ENCODE measurements at regions not wholly inside any gene's neighbourhood (a gene's known extent, or its start where the extent isn't known, plus 50 kb on each side); places are given as distances from the start of the nearest gene placed in this dataset.

GRCh38 chr9:13614060-13614459, 334.6 kb upstream of the MPDZ start:
- Histone ChIP-seq H4K20me1 (replicated peaks; ENCODE audit: control insufficient read depth, insufficient read depth, low read length) (no peaks in the 10 kb centered on the region), H3K9ac (ENCODE audit: insufficient read depth in 1 of 2, low read depth in 2 of 2, low read length in 2 of 2) (no peak overlapping the region), H3K36me3 (ENCODE audit: control insufficient read depth, insufficient read depth, low read length) (no peaks in the 10 kb centered on the region), H3K27ac (ENCODE audit: extremely low read depth, low read depth, low read length) (no peak overlapping the region), H3K9me3 (replicated peaks; ENCODE audit: control insufficient read depth, insufficient read depth, low read depth, low read length) (no peaks in the 10 kb centered on the region), H3K4me2 (ENCODE audit: insufficient read depth, low read length) (no peak overlapping the region), H2AFZ (ENCODE audit: low read depth, low read length) (no peak overlapping the region), H3K4me3 (no peak overlapping the region), H3K9me1 (ENCODE audit: control insufficient read depth, insufficient read depth, low read length) (no peaks in the 10 kb centered on the region), H3K27me3 (ENCODE audit: control insufficient read depth in 2 of 2, insufficient read depth in 2 of 2, low read length in 2 of 2) (no peaks in the 10 kb centered on the region), H3K79me2 (ENCODE audit: control insufficient read depth, insufficient read depth, low read length) (no peaks in the 10 kb centered on the region), H3K4me1 (replicated peaks in 1 of 2; ENCODE audit: control insufficient read depth in 2 of 2, insufficient read depth in 2 of 2, low read length in 2 of 2) (no peaks in the 10 kb centered on the region)
- POLR2A ChIA-PET: no interaction called here
- ATAC-seq (no peak), DNase-seq (ENCODE audit: extremely low read depth in 1 of 4, low spot score in 3 of 4) (no peak), FAIRE-seq (no peak)
- intact Hi-C loops (cut with micrococcal nuclease) (no loop called here), in situ Hi-C loops (cut with MboI) (no loop called here)
- WGBS (ENCODE audit: insufficient coverage, low coverage, missing lambda C conversion rate): 8% methylated on average over 4 of the region's 4 CpGs
- BruUV-seq (replicated peaks): no TSS peak
- TF ChIP-seq THRA (IDR thresholded peaks at IDR 0.05) (no peak), VEZF1 (CRISPR knock-in tag; IDR thresholded peaks at IDR 0.05) (no peak)
- CTCF ChIA-PET (ENCODE audit: low intra/inter-chr PET ratio): no interaction called here

DNA sequence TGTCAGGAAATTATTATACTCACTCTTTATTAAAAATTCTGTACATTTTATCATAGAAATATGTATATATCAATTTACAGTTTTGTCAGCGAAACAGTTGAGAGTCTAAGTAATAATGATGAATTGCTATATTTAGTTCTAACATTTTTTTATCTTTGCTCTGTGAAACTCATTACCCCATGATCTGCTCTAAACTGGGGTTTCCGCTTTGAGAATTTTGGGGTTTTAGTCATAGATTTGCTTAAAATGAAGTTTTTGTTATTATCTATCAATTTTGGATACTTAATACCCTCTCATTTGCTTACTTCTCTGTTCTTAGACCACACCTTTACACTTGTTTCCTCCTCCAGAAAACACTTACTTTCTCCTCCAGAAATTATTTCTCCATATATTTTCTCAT, 333.8 kb upstream of the MPDZ start:
- H3K4me1 ChIP-seq (replicated peaks in 1 of 2; ENCODE audit: control insufficient read depth in 2 of 2, insufficient read depth in 2 of 2, low read length in 2 of 2): no peaks in the 10 kb centered on the region
- H3K79me2 ChIP-seq (ENCODE audit: control insufficient read depth, insufficient read depth, low read length): no peaks in the 10 kb centered on the region
- H3K36me3 ChIP-seq (ENCODE audit: control insufficient read depth, insufficient read depth, low read length): no peaks in the 10 kb centered on the region
- DNase-seq (ENCODE audit: extremely low read depth in 1 of 4, low spot score in 3 of 4): no peak
- no TSS peak for BruUV-seq (replicated peaks)
- no peaks in the 10 kb centered on the region for H3K9me1 ChIP-seq (ENCODE audit: control insufficient read depth, insufficient read depth, low read length)
- no peak overlapping the region for H3K27ac ChIP-seq (ENCODE audit: extremely low read depth, low read depth, low read length)
- CTCF ChIA-PET (ENCODE audit: low intra/inter-chr PET ratio): no interaction called here
- H2AFZ ChIP-seq (ENCODE audit: low read depth, low read length): no peak overlapping the region
- H3K27me3 ChIP-seq (ENCODE audit: control insufficient read depth in 2 of 2, insufficient read depth in 2 of 2, low read length in 2 of 2): no peaks in the 10 kb centered on the region
- H3K9me3 ChIP-seq (replicated peaks; ENCODE audit: control insufficient read depth, insufficient read depth, low read depth, low read length): no peaks in the 10 kb centered on the region
- 0% methylated on average over 2 of the region's 2 CpGs for WGBS (ENCODE audit: insufficient coverage, low coverage, missing lambda C conversion rate)
- in situ Hi-C loops (cut with MboI) (no loop called here), intact Hi-C loops (cut with micrococcal nuclease) (no loop called here)
- H3K4me2 ChIP-seq (ENCODE audit: insufficient read depth, low read length): no peak overlapping the region
- H3K4me3 ChIP-seq: no peak overlapping the region
- H4K20me1 ChIP-seq (replicated peaks; ENCODE audit: control insufficient read depth, insufficient read depth, low read length): no peaks in the 10 kb centered on the region
- POLR2A ChIA-PET: no interaction called here
- ATAC-seq: no peak
- no peak overlapping the region for H3K9ac ChIP-seq (ENCODE audit: insufficient read depth in 1 of 2, low read depth in 2 of 2, low read length in 2 of 2)
- FAIRE-seq: no peak
- no peak for TF ChIP-seq NONO (IDR thresholded peaks at IDR 0.05; ENCODE audit: low read depth in 2 of 2, low read length in 1 of 2)
- TF ChIP-seq SRSF7 (optimal IDR thresholded peaks at IDR 0.05; ENCODE audit: low read depth, low read length): no peak
- no peak for TF ChIP-seq ZNF785 (CRISPR knock-in tag; IDR thresholded peaks at IDR 0.05)
- no peak for TF ChIP-seq BRD4 (IDR thresholded peaks at IDR 0.05)
- TF ChIP-seq MCM3 (IDR thresholded peaks at IDR 0.05): no peak
- no peak for TF ChIP-seq POLR2AphosphoS2 (IDR thresholded peaks at IDR 0.05; ENCODE audit: low read length)
- TF ChIP-seq YY1 (IDR thresholded peaks at IDR 0.05; ENCODE audit: borderline replicate concordance in 1 of 3, control insufficient read depth in 1 of 3, extremely low read depth in 1 of 3, insufficient read depth in 3 of 3, insufficient read length in 1 of 3, insufficient replicate concordance in 2 of 3, low read depth in 1 of 3, low read length in 2 of 3): no peak
- no peak for TF ChIP-seq ZNF212 (CRISPR knock-in tag; IDR thresholded peaks at IDR 0.05)
- no peak for TF ChIP-seq TARDBP (IDR thresholded peaks at IDR 0.05)
- TF ChIP-seq ETV1 (tag; conservative IDR thresholded peaks at IDR 0.05; ENCODE audit: low read depth): no peak
- TF ChIP-seq, protein P1, sequence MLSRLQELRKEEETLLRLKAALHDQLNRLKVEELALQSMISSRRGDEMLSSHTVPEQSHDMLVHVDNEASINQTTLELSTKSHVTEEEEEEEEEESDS (CRISPR knock-in tag; IDR thresholded peaks at IDR 0.05): no peak

All from K562 (cell line).